HCT116 (cell line): ENCODE measurements at regions not wholly inside any gene's neighbourhood (a gene's known extent, or its start where the extent isn't known, plus 50 kb on each side); places are given as distances from the start of the nearest gene placed in this dataset.
"Not testable (repeated sequence)": the region's sequence is repeated elsewhere in the genome, so short reads cannot be mapped to it uniquely, and the experiment has no call there.

ENCODE experiments used
- ATAC-seq: fragments of 200-7000 bp; cut with Tn5 transposase; 2 replicates; pipeline ENCODE4 v1.9.1; 2020; ENCODE audit warnings: mild to moderate bottlenecking, moderate library complexity
- BruUV-seq: library from RNA; stranded (reverse); fragments of 400-500 nt; replicated peaks from 2 replicates; lab custom pipeline; 2021; lab: Mats Ljungman, UMichigan
- CTCF ChIA-PET: fragments of 300-600 bp; sonication (Branson Sonifier 250); formaldehyde crosslinking; loops from one replicate; lab custom pipeline; 2021; ENCODE audit warnings: antibody characterized with exemption; lab: Charles Lee
- POLR2A ChIA-PET: fragments of 300-600, 350-600 bp; sonication (Branson Sonifier 250); formaldehyde crosslinking; loops from one replicate; lab custom pipeline; 2021; ENCODE audit warnings: antibody characterized with exemption; lab: Charles Lee
- RAD21 ChIA-PET, 2 experiments: fragments of 300-600 bp; sonication (Branson Sonifier 250); formaldehyde crosslinking; loops; one replicate each; lab custom pipeline; 2023; ENCODE audit warnings: low total read pairs in 2 of 2; ENCODE audit not compliant: uncharacterized antibody in 2 of 2, unreplicated experiment in 2 of 2, low non-redundant PET in 1 of 2; lab: Charles Lee
- DNase-seq: peaks from one replicate; pipeline ENCODE4 v3.0.0-alpha.2; 2010; ENCODE audit warnings: low read depth, low spot score
- H2AFZ ChIP-seq: fragments of 200-600 bp; shearing (Covaris generic), sonication (generic); 2 replicates; pipeline ENCODE4 v1.6.1; 2017; ENCODE audit warnings: low read depth, mixed run types, mixed read lengths, antibody characterized with exemption, low read length; ENCODE audit not compliant: poor library complexity, severe bottlenecking
- H3K27ac ChIP-seq: 2 replicates; pipeline ENCODE4 v1.5.1; 2012; ENCODE audit warnings: low read depth, low read length
- H3K27me3 ChIP-seq: fragments of 200-600 bp; sonication (generic); 2 replicates; pipeline ENCODE4 v1.6.1; 2016; ENCODE audit warnings: mixed run types, low read length, mixed read lengths; ENCODE audit not compliant: insufficient read depth
- H3K36me3 ChIP-seq, 2 experiments: fragments of 200-500 bp in 1 of 2; fragments of 200-600 bp in 1 of 2; sonication (Bioruptor generic) in 1 of 2; sonication (generic) in 1 of 2; 2 replicates each; pipeline versions ENCODE4 v1.5.1 to v1.6.1; 2014 to 2016; ENCODE audit warnings: low read length in 2 of 2, inconsistent platforms in 1 of 2, mixed read lengths in 1 of 2, mixed run types in 1 of 2; ENCODE audit not compliant: insufficient read depth in 2 of 2, control insufficient read depth in 1 of 2
- H3K4me1 ChIP-seq, 2 experiments: fragments of 200-600 bp in 1 of 2; sonication (generic) in 1 of 2; 2 replicates each; pipeline versions ENCODE4 v1.5.1 to v1.6.1; 2012 to 2017; ENCODE audit warnings: low read length in 2 of 2, inconsistent platforms in 1 of 2, mild to moderate bottlenecking in 1 of 2, mixed read lengths in 1 of 2, mixed run types in 1 of 2, moderate library complexity in 1 of 2; ENCODE audit not compliant: insufficient read depth in 2 of 2, control insufficient read depth in 1 of 2
- H3K4me2 ChIP-seq: fragments of 200-600 bp; sonication (generic); 2 replicates; pipeline ENCODE4 v1.6.1; 2017; ENCODE audit warnings: mixed run types, low read length, mixed read lengths
- H3K4me3 ChIP-seq, 2 experiments: fragments of 200-600 bp in 1 of 2; sonication (generic) in 1 of 2; replicated peaks in 1 of 2; 2 replicates each; pipeline ENCODE4 v1.5.1; 2011 to 2016; ENCODE audit warnings: low read length in 2 of 2, control low read depth in 1 of 2, low read depth in 1 of 2, mild to moderate bottlenecking in 1 of 2, mixed read lengths in 1 of 2, mixed run types in 1 of 2
- H3K79me2 ChIP-seq: fragments of 200-600 bp; sonication (generic); 2 replicates; pipeline ENCODE4 v1.6.1; 2017; ENCODE audit warnings: mild to moderate bottlenecking, mixed run types, low read length, moderate library complexity, mixed read lengths; ENCODE audit not compliant: insufficient read depth
- H3K9ac ChIP-seq: fragments of 200-600 bp; sonication (generic); 2 replicates; pipeline ENCODE4 v1.6.1; 2016; ENCODE audit warnings: low read length, mixed read lengths
- H3K9me2 ChIP-seq: fragments of 200-600 bp; sonication (generic), shearing (Covaris generic); 2 replicates; pipeline ENCODE4 v1.6.1; 2017; ENCODE audit warnings: mixed run types, mild to moderate bottlenecking, moderate library complexity; ENCODE audit not compliant: insufficient read depth
- H3K9me3 ChIP-seq, 2 experiments: fragments of 200-500 bp in 1 of 2; fragments of 200-600 bp in 1 of 2; sonication (Bioruptor generic) in 1 of 2; sonication (generic) in 1 of 2; 2 replicates each; pipeline ENCODE4 v1.6.1; 2014 to 2017; ENCODE audit warnings: low read length in 2 of 2, mixed read lengths in 2 of 2, inconsistent platforms in 1 of 2, low read depth in 1 of 2, mild to moderate bottlenecking in 1 of 2, mixed run types in 1 of 2, moderate library complexity in 1 of 2; ENCODE audit not compliant: control insufficient read depth in 1 of 2, insufficient read depth in 1 of 2
- H4K20me1 ChIP-seq: fragments of 200-600 bp; sonication (generic), shearing (Covaris generic); 2 replicates; pipeline ENCODE4 v1.6.1; 2017; ENCODE audit warnings: mixed run types, mild to moderate bottlenecking, moderate library complexity; ENCODE audit not compliant: insufficient read depth
- CEBPB ChIP-seq: IDR thresholded peaks from 2 replicates; pipeline ENCODE4 v1.6.1; 2012; ENCODE audit warnings: low read depth
- EGR1 ChIP-seq: IDR thresholded peaks from 2 replicates; pipeline ENCODE4 v1.6.1; 2012; ENCODE audit warnings: low read depth
- ELF1 ChIP-seq: IDR thresholded peaks from 2 replicates; pipeline ENCODE4 v1.6.1; 2012; ENCODE audit warnings: low read depth, borderline replicate concordance
- EZH2 ChIP-seq: fragments of 200-600 bp; sonication (generic); IDR thresholded peaks from 2 replicates; pipeline ENCODE4 v1.6.1; 2017; ENCODE audit warnings: antibody characterized with exemption, mixed run types
- EZH2phosphoT487 ChIP-seq: fragments of 200-600 bp; IDR thresholded peaks from 2 replicates; pipeline ENCODE4 v1.6.1; 2018; ENCODE audit warnings: antibody characterized with exemption, borderline replicate concordance
- JUND ChIP-seq: IDR thresholded peaks from 2 replicates; pipeline ENCODE4 v1.6.1; 2012
- POLR2A ChIP-seq: IDR thresholded peaks from 2 replicates; pipeline ENCODE4 v1.7.0; 2011; ENCODE audit warnings: borderline replicate concordance; ENCODE audit not compliant: insufficient read depth, insufficient read length; ENCODE audit errors: extremely low read depth
- POLR2AphosphoS5 ChIP-seq: IDR thresholded peaks from 2 replicates; pipeline ENCODE4 v1.6.1; 2011; ENCODE audit warnings: mild to moderate bottlenecking, low read depth, low read length, moderate library complexity
- RAD21 ChIP-seq: IDR thresholded peaks from 2 replicates; pipeline ENCODE4 v1.6.1; 2012; ENCODE audit warnings: low read depth, mild to moderate bottlenecking
- ZBTB33 ChIP-seq: IDR thresholded peaks from 2 replicates; pipeline ENCODE4 v1.6.1; 2011; ENCODE audit warnings: mild to moderate bottlenecking, low read length, moderate library complexity; ENCODE audit not compliant: insufficient replicate concordance; ENCODE audit errors: extremely low read depth
- ZNF274 ChIP-seq: fragments of 200-500 bp; sonication (Bioruptor generic); IDR thresholded peaks from 2 replicates; pipeline ENCODE4 v1.6.1; 2014; ENCODE audit warnings: mild to moderate bottlenecking, low read depth, low read length, inconsistent platforms
- intact Hi-C: fragments of 100-400 bp; cut with micrococcal nuclease; formaldehyde crosslinking; loops from 2 replicates; pipeline ENCODE4 v1.10.0; 2022

GRCh38 chr15:75123395-75123794 is 78.3 kb upstream of the C15orf39 start:
- ATAC-seq (no peak), DNase-seq (no peak)
- H3K27ac ChIP-seq = no peak overlapping the region; the same call in 1 of the 2 replicates
- TF ChIP-seq EZH2 = no peak
- TF ChIP-seq RAD21 = no peak
- no peak for TF ChIP-seq ZNF274
- no peak for TF ChIP-seq POLR2AphosphoS5
- TF ChIP-seq ZBTB33 = no peak
- no peak for TF ChIP-seq CEBPB
- no peak for TF ChIP-seq EGR1
- no peak for TF ChIP-seq ELF1
- no peak for TF ChIP-seq JUND
- no peak for TF ChIP-seq POLR2A
- no peak for TF ChIP-seq EZH2phosphoT487
- H3K4me2 ChIP-seq = no peak overlapping the region
- no peaks in the 10 kb centered on the region for H3K79me2 ChIP-seq
- H3K9me3 ChIP-seq = no peaks in the 10 kb centered on the region
- ChIA-PET POLR2A (no interaction called here), CTCF (no interaction called here), RAD21 (no interaction called here)
- no peaks in the 10 kb centered on the region for H3K36me3 ChIP-seq
- H3K4me3 ChIP-seq = no peak overlapping the region
- BruUV-seq = no TSS peak
- no peak overlapping the region for H3K9ac ChIP-seq
- H4K20me1 ChIP-seq = no peaks in the 10 kb centered on the region
- no peaks in the 10 kb centered on the region for H3K9me2 ChIP-seq
- H2AFZ ChIP-seq = no peak overlapping the region
- H3K27me3 ChIP-seq = no peaks in the 10 kb centered on the region
- intact Hi-C loops = no loop called here
- H3K4me1 ChIP-seq = peaks cover 11 to 21% of the 10 kb centered on the region in 2 experiments

- DNase-seq, POLR2A ChIA-PET, H3K9me3 ChIP-seq, H3K27ac ChIP-seq, BruUV-seq, intact Hi-C loops, H4K20me1 ChIP-seq, CTCF ChIA-PET, H3K27me3 ChIP-seq, H3K4me2 ChIP-seq, H3K9me2 ChIP-seq, H3K36me3 ChIP-seq, H3K79me2 ChIP-seq, H3K9ac ChIP-seq, H2AFZ ChIP-seq, RAD21 ChIA-PET, H3K4me3 ChIP-seq: not testable (repeated sequence)
- peaks cover 11 to 21% of the 10 kb centered on the region in 2 experiments for H3K4me1 ChIP-seq
- peak; percentile 30; the same call in 1 of the 2 replicates for ATAC-seq
Measured at GRCh38 chr15:75124278-75124677, 77.4 kb upstream of the C15orf39 start.
